OCI-LY3 (cell line): ENCODE measurements at regions not wholly inside any gene's neighbourhood (a gene's known extent, or its start where the extent isn't known, plus 50 kb on each side); places are given as distances from the start of the nearest gene placed in this dataset.
"Not testable (repeated sequence)": the region's sequence is repeated elsewhere in the genome, so short reads cannot be mapped to it uniquely, and the experiment has no call there.

Source experiments
- H2AFZ ChIP-seq: fragments of 200-600, 300-600 bp; shearing (Covaris generic); 2 replicates; pipeline ENCODE4 v1.6.0; 2014; ENCODE audit warnings: antibody characterized with exemption, low read depth, low read length
- H3K27ac ChIP-seq: fragments of 200-600, 300-600 bp; sonication (generic); 2 replicates; pipeline ENCODE4 v1.5.1; 2014; ENCODE audit warnings: mild to moderate bottlenecking, low read length, moderate library complexity, mixed read lengths
- H3K27me3 ChIP-seq: fragments of 200-600, 300-600 bp; sonication (generic); 2 replicates; pipeline ENCODE4 v1.6.1; 2014; ENCODE audit warnings: low read depth, low read length, mixed read lengths
- H3K36me3 ChIP-seq: fragments of 200-600, 300-600 bp; sonication (generic); replicated peaks from 2 replicates; pipeline ENCODE3; 2014; ENCODE audit warnings: low read depth, low read length, mixed read lengths
- H3K4me1 ChIP-seq: fragments of 300-600, 200-600 bp; sonication (generic); 2 replicates; pipeline ENCODE4 v1.6.1; 2014; ENCODE audit warnings: low read length, mixed read lengths
- H3K4me2 ChIP-seq: fragments of 200-600, 300-600 bp; sonication (generic); 2 replicates; pipeline ENCODE4 v1.6.1; 2014; ENCODE audit warnings: low read length, mixed read lengths
- H3K4me3 ChIP-seq: fragments of 300-600, 200-600 bp; sonication (generic); 2 replicates; pipeline ENCODE4 v1.5.1; 2014; ENCODE audit warnings: antibody characterized with exemption, mild to moderate bottlenecking, low read length, moderate library complexity
- H3K79me2 ChIP-seq: fragments of 300-600, 200-600 bp; shearing (Covaris generic); 2 replicates; pipeline ENCODE4 v1.6.1; 2014; ENCODE audit warnings: mild to moderate bottlenecking, low read length, mixed read lengths
- H3K9ac ChIP-seq: fragments of 300-600, 200-600 bp; shearing (Covaris generic); 2 replicates; pipeline ENCODE4 v1.6.0; 2014; ENCODE audit warnings: mild to moderate bottlenecking, low read length, moderate library complexity
- H3K9me3 ChIP-seq: fragments of 200-600, 300-600 bp; shearing (Covaris generic); 2 replicates; pipeline ENCODE4 v1.6.1; 2014; ENCODE audit warnings: low read length, mixed read lengths; ENCODE audit not compliant: insufficient read depth
- H4K20me1 ChIP-seq: fragments of 200-600, 300-600 bp; sonication (generic); 2 replicates; pipeline ENCODE4 v1.6.1; 2016; ENCODE audit warnings: low read length, mixed read lengths; ENCODE audit not compliant: insufficient read depth
- EZH2phosphoT487 ChIP-seq: fragments of 200-600 bp; shearing (Covaris generic); IDR thresholded peaks from 2 replicates; pipeline ENCODE4 v1.6.1; 2018; ENCODE audit warnings: antibody characterized with exemption, mixed run types, low read depth
- TF ChIP-seq, protein P1 (sequence below): fragments of 200-600, 300-600 bp; sonication (generic); IDR thresholded peaks from 2 replicates; pipeline ENCODE4 v1.5.1; 2014; ENCODE audit warnings: antibody characterized with exemption, low read length, low read depth

DNA sequence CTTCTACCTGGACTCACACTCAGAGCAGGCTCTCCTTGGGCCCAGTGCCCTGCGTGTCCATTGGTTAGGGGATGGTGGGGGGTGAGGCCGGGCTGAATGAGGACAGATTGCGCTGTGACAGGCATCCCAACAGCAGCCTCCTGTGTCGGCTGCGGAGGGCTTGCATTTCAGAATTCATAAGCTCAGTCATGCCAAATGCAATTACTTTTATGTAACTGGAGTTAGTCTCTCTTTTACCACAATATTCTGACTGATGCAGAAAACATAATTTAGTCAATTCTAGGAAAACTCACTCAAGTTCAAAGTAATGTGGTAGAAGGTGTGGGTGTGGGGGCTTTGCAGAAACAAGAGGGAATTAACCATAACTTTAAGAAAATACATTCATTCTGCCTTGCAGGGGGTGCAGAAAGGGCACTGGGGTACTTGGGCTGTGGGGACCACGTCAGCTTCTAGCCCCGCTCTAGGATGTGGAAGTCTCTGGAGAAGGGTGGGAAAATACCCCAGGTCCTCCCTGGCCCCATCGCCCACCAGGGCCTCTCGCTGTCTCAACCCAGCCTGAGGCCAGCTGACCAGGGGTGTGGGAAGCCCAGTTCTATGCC is 257.7 kb downstream of the ADGRD1 start:
- no peaks in the 10 kb centered on the region for H3K4me1 ChIP-seq
- no peak overlapping the region for H3K4me2 ChIP-seq
- no peaks in the 10 kb centered on the region for H3K79me2 ChIP-seq
- H3K4me3 ChIP-seq = no peak overlapping the region
- no peaks in the 10 kb centered on the region for H3K36me3 ChIP-seq
- no peak overlapping the region for H3K9ac ChIP-seq
- no peak overlapping the region for H3K27ac ChIP-seq
- H3K9me3 ChIP-seq = no peaks in the 10 kb centered on the region
- TF ChIP-seq, protein P1, sequence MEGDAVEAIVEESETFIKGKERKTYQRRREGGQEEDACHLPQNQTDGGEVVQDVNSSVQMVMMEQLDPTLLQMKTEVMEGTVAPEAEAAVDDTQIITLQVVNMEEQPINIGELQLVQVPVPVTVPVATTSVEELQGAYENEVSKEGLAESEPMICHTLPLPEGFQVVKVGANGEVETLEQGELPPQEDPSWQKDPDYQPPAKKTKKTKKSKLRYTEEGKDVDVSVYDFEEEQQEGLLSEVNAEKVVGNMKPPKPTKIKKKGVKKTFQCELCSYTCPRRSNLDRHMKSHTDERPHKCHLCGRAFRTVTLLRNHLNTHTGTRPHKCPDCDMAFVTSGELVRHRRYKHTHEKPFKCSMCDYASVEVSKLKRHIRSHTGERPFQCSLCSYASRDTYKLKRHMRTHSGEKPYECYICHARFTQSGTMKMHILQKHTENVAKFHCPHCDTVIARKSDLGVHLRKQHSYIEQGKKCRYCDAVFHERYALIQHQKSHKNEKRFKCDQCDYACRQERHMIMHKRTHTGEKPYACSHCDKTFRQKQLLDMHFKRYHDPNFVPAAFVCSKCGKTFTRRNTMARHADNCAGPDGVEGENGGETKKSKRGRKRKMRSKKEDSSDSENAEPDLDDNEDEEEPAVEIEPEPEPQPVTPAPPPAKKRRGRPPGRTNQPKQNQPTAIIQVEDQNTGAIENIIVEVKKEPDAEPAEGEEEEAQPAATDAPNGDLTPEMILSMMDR = no peak
- no peak for TF ChIP-seq EZH2phosphoT487
- no peaks in the 10 kb centered on the region for H4K20me1 ChIP-seq
- no peak overlapping the region for H2AFZ ChIP-seq
- H3K27me3 ChIP-seq = no peaks in the 10 kb centered on the region

DNA sequence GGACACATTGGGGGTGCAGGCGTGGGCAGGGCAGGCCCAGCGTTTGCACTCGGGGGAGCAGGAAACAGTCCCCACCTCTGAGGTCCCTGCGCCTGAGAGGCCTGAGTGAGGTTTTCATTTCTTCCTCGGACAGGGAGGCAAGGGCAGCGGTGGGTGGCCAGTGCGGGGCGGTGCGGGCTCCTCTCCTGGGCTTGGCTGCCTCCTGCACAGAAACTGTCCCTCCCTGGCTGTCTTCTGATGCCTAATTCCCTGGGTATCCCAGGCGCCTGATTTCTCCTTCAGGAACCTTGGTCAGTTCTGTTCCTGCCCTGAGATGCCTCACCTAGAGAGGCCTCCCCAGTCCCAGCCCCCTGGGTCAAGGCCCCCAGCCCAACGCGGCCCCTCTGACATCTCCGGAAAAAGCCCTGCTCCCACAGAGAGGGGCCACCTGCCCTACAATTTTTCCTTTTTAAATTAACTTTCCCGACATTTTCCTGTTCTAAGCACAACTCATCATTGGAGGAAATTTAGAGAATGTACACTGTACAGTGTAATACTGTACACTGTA is 260.3 kb downstream of the ADGRD1 start:
- Histone ChIP-seq H3K4me2 (no peak overlapping the region), H2AFZ (no peak overlapping the region), H3K79me2 (no peaks in the 10 kb centered on the region), H4K20me1 (no peaks in the 10 kb centered on the region), H3K9ac (no peak overlapping the region), H3K27ac (no peak overlapping the region), H3K36me3 (no peaks in the 10 kb centered on the region), H3K4me1 (no peaks in the 10 kb centered on the region), H3K9me3 (no peaks in the 10 kb centered on the region), H3K27me3 (no peaks in the 10 kb centered on the region), H3K4me3 (no peak overlapping the region)
- TF ChIP-seq, protein P1 = no peak
- TF ChIP-seq EZH2phosphoT487 = no peak

DNA sequence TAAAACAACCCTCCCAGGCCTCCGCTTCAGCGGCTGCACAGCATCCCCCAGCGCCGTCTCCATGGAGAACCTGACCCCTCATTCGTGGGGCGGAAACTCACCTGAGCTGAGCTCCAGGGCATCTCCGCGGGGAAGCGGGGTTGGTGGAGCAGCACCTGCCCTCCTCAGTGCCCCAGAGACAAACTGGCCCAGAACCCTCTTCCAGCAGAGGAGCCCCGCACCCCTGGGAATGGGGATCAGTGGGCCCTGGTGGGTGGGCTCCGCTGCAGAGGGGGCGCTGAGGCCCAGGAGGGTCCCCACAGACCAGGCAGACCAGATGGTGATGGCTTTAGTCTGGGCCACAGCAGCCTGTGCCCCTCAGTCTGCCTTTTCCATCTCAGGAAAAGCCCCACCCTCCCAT is 261.2 kb downstream of the ADGRD1 start:
- H3K4me3 ChIP-seq, H3K4me2 ChIP-seq, H2AFZ ChIP-seq, H3K79me2 ChIP-seq, H3K27ac ChIP-seq, H3K9ac ChIP-seq, H4K20me1 ChIP-seq, H3K36me3 ChIP-seq, H3K27me3 ChIP-seq, H3K4me1 ChIP-seq, H3K9me3 ChIP-seq: not testable (repeated sequence)

GRCh38 chr12:131216587-131216986 is 262.9 kb downstream of the ADGRD1 start:
- H4K20me1 ChIP-seq, H3K9me3 ChIP-seq, H3K4me2 ChIP-seq, H2AFZ ChIP-seq, H3K4me3 ChIP-seq, H3K9ac ChIP-seq, H3K36me3 ChIP-seq, H3K27ac ChIP-seq, H3K79me2 ChIP-seq, H3K27me3 ChIP-seq, H3K4me1 ChIP-seq: not testable (repeated sequence)

DNA sequence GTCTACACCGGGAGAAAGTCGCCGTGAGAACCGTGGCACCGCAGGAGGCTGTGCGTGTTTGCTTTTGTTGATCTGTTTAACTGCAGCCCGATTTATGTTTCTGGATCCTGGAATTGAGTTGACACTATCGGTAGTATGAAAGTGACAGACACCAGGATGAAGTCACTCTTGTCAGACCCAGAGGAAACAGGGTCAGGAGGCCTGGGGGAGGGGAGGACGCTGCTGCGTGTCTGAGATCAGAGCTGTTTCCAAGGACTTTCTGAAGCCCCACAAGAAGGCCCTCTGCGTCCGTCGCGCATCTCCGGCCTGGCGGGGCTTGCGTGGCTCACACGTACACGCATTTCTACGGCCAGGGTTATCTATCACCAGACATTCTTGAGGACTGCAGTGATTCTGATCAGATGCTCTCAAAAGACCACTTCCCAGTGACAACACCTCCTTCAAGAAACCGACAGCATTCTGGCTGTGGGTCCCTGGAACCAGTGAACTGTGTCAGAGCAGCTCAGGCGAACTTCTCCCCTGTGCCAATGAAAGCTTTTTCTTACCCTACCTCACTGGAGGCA is 263.4 kb downstream of the ADGRD1 start:
- no peak overlapping the region for H2AFZ ChIP-seq
- no peak overlapping the region for H3K27ac ChIP-seq
- no peak overlapping the region for H3K4me3 ChIP-seq
- no peaks in the 10 kb centered on the region for H3K36me3 ChIP-seq
- TF ChIP-seq EZH2phosphoT487 = no peak
- TF ChIP-seq, protein P1 = no peak
- H3K79me2 ChIP-seq = no peaks in the 10 kb centered on the region
- no peaks in the 10 kb centered on the region for H3K4me1 ChIP-seq
- no peak overlapping the region for H3K4me2 ChIP-seq
- H3K27me3 ChIP-seq = no peaks in the 10 kb centered on the region
- no peak overlapping the region for H3K9ac ChIP-seq
- H3K9me3 ChIP-seq = no peaks in the 10 kb centered on the region
- H4K20me1 ChIP-seq = no peaks in the 10 kb centered on the region
